SK-N-SH treated with all-trans-retinoic acid at 6 μM for 48 hours (cell line): ENCODE measurements at regions not wholly inside any gene's neighbourhood (a gene's known extent, or its start where the extent isn't known, plus 50 kb on each side); places are given as distances from the start of the nearest gene placed in this dataset.

Experiments
- ATAC-seq: fragments of 200-7000 bp; cut with Tn5 transposase; 3 replicates; pipeline ENCODE4 v1.9.1; 2020; ENCODE audit warnings: mild to moderate bottlenecking, moderate library complexity
- ARNTL ChIP-seq: fragments of 450-650 bp; formaldehyde crosslinking; IDR thresholded peaks from 2 replicates; pipeline ENCODE4 v1.5.0; 2020; ENCODE audit warnings: low read depth, mild to moderate bottlenecking, moderate library complexity, borderline replicate concordance
- BACH2 ChIP-seq: fragments of 250-450 bp; sonication (Bioruptor Pico); IDR thresholded peaks from 2 replicates; pipeline ENCODE4 v1.9.0; 2021; ENCODE audit warnings: mild to moderate bottlenecking, borderline replicate concordance
- CSDC2 ChIP-seq: fragments of 250-450 bp; sonication (Bioruptor Pico); IDR thresholded peaks from 2 replicates; pipeline ENCODE4 v1.5.0; 2020; ENCODE audit warnings: mild to moderate bottlenecking, moderate library complexity
- ESRRG ChIP-seq: fragments of 250-450 bp; sonication (Bioruptor Pico); IDR thresholded peaks from 2 replicates; pipeline ENCODE4 v1.6.1; 2021; ENCODE audit warnings: mild to moderate bottlenecking
- GLIS3 ChIP-seq: fragments of 250-450 bp; sonication (Bioruptor Pico); IDR thresholded peaks from 2 replicates; pipeline ENCODE4 v1.5.0; 2020; ENCODE audit warnings: mild to moderate bottlenecking, moderate library complexity
- ISL1 ChIP-seq: fragments of 250-450 bp; sonication (Bioruptor Pico); IDR thresholded peaks from 2 replicates; pipeline ENCODE4 v2.1.2; 2022; ENCODE audit warnings: mild to moderate bottlenecking, moderate library complexity
- RARB ChIP-seq: fragments of 250-450 bp; sonication (Bioruptor Pico); IDR thresholded peaks from 2 replicates; pipeline ENCODE4 v1.8.0; 2021; ENCODE audit warnings: mild to moderate bottlenecking, moderate library complexity
- TCF4 ChIP-seq: fragments of 250-450 bp; sonication (Bioruptor Pico); IDR thresholded peaks from 2 replicates; pipeline ENCODE4 v1.8.0; 2021; ENCODE audit warnings: mild to moderate bottlenecking, moderate library complexity, borderline replicate concordance
- TOX ChIP-seq: fragments of 250-450 bp; sonication (Bioruptor Pico); IDR thresholded peaks from 2 replicates; pipeline ENCODE4 v1.8.0; 2021; ENCODE audit warnings: mild to moderate bottlenecking, moderate library complexity, borderline replicate concordance
- ZC3H10 ChIP-seq: fragments of 250-450 bp; sonication (Bioruptor Pico); IDR thresholded peaks from 2 replicates; pipeline ENCODE4 v1.5.1; 2021; ENCODE audit warnings: mild to moderate bottlenecking, moderate library complexity
- ZFP3 ChIP-seq: fragments of 250-450 bp; sonication (Bioruptor Pico); IDR thresholded peaks from 2 replicates; pipeline ENCODE4 v1.5.0; 2020; ENCODE audit warnings: mild to moderate bottlenecking, moderate library complexity
- ZFP30 ChIP-seq: fragments of 450-650 bp; formaldehyde crosslinking; IDR thresholded peaks from 2 replicates; pipeline ENCODE4 v1.5.0; 2022; ENCODE audit warnings: mild to moderate bottlenecking, moderate library complexity
- ZNF565 ChIP-seq: fragments of 450-650 bp; formaldehyde crosslinking; conservative IDR thresholded peaks from 2 replicates; pipeline ENCODE4 v1.5.0; 2020; ENCODE audit warnings: low read depth, mild to moderate bottlenecking, moderate library complexity
- ZNF70 ChIP-seq: fragments of 450-650 bp; formaldehyde crosslinking; IDR thresholded peaks from 2 replicates; pipeline ENCODE4 v1.5.0; 2020; ENCODE audit warnings: mild to moderate bottlenecking, moderate library complexity
- ZNF8 ChIP-seq: fragments of 450-650 bp; formaldehyde crosslinking; IDR thresholded peaks from 2 replicates; pipeline ENCODE4 v1.5.0; 2020; ENCODE audit warnings: mild to moderate bottlenecking, moderate library complexity
- TF ChIP-seq, protein P1 (sequence below): fragments of 250-450 bp; sonication (Bioruptor Pico); IDR thresholded peaks from 2 replicates; pipeline ENCODE4 v1.5.1; 2021; ENCODE audit warnings: mild to moderate bottlenecking, moderate library complexity
- TF ChIP-seq, protein P2 (sequence below): fragments of 250-450 bp; sonication (Bioruptor Pico); IDR thresholded peaks from 2 replicates; pipeline ENCODE4 v1.8.0; 2021; ENCODE audit warnings: low read depth, mild to moderate bottlenecking, moderate library complexity, borderline replicate concordance
- TF ChIP-seq, protein P3 (sequence below): fragments of 250-450 bp; sonication (Bioruptor Pico); IDR thresholded peaks from 2 replicates; pipeline ENCODE4 v1.8.0; 2020; ENCODE audit warnings: mild to moderate bottlenecking, moderate library complexity, borderline replicate concordance
- TF ChIP-seq, protein P4 (sequence below): fragments of 250-450 bp; sonication (Bioruptor Pico); IDR thresholded peaks from 2 replicates; pipeline ENCODE4 v1.5.1; 2020; ENCODE audit warnings: low read depth, mild to moderate bottlenecking, moderate library complexity
- TF ChIP-seq, protein P5 (sequence below): fragments of 250-450 bp; sonication (Bioruptor Pico); IDR thresholded peaks from 2 replicates; pipeline ENCODE4 v1.5.0; 2020; ENCODE audit warnings: mild to moderate bottlenecking, moderate library complexity

DNA sequence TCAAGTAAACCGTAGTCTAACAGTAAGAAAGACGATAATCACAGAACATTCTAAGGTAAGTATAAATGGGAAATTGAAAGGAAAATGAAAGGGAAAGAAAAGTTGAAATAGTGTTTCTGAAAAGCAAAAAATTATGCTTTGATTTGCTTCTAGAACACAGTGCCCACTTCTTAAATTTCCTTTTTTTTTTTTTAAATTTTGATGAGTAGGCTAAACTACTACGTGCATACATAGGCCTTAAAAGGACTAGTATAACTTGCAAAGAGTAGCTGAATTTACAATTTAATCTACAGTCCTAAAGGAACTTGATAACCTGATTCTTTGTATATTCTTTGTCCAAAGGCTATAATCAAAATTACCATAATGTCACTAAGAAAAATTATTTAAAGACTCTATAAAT, 325.3 kb downstream of the PAX3 start:
- ATAC-seq, result no peak
- TF ChIP-seq ZFP30 (no peak), CSDC2 (CRISPR knock-in tag) (no peak), GLIS3 (CRISPR knock-in tag) (no peak), TCF4 (CRISPR knock-in tag) (no peak), BACH2 (CRISPR knock-in tag) (no peak), ZFP3 (CRISPR knock-in tag) (no peak), ESRRG (CRISPR knock-in tag) (no peak), ZNF565 (CRISPR knock-in tag) (no peak), ISL1 (CRISPR knock-in tag) (no peak), ARNTL (CRISPR knock-in tag) (no peak)
- TF ChIP-seq, protein P1, sequence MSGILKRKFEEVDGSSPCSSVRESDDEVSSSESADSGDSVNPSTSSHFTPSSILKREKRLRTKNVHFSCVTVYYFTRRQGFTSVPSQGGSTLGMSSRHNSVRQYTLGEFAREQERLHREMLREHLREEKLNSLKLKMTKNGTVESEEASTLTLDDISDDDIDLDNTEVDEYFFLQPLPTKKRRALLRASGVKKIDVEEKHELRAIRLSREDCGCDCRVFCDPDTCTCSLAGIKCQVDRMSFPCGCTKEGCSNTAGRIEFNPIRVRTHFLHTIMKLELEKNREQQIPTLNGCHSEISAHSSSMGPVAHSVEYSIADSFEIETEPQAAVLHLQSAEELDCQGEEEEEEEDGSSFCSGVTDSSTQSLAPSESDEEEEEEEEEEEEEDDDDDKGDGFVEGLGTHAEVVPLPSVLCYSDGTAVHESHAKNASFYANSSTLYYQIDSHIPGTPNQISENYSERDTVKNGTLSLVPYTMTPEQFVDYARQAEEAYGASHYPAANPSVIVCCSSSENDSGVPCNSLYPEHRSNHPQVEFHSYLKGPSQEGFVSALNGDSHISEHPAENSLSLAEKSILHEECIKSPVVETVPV (CRISPR knock-in tag), result no peak
- TF ChIP-seq, protein P2, sequence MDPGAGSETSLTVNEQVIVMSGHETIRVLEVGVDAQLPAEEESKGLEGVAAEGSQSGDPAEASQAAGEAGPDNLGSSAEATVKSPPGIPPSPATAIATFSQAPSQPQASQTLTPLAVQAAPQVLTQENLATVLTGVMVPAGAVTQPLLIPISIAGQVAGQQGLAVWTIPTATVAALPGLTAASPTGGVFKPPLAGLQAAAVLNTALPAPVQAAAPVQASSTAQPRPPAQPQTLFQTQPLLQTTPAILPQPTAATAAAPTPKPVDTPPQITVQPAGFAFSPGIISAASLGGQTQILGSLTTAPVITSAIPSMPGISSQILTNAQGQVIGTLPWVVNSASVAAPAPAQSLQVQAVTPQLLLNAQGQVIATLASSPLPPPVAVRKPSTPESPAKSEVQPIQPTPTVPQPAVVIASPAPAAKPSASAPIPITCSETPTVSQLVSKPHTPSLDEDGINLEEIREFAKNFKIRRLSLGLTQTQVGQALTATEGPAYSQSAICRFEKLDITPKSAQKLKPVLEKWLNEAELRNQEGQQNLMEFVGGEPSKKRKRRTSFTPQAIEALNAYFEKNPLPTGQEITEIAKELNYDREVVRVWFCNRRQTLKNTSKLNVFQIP, result no peak
- TF ChIP-seq, protein P3, sequence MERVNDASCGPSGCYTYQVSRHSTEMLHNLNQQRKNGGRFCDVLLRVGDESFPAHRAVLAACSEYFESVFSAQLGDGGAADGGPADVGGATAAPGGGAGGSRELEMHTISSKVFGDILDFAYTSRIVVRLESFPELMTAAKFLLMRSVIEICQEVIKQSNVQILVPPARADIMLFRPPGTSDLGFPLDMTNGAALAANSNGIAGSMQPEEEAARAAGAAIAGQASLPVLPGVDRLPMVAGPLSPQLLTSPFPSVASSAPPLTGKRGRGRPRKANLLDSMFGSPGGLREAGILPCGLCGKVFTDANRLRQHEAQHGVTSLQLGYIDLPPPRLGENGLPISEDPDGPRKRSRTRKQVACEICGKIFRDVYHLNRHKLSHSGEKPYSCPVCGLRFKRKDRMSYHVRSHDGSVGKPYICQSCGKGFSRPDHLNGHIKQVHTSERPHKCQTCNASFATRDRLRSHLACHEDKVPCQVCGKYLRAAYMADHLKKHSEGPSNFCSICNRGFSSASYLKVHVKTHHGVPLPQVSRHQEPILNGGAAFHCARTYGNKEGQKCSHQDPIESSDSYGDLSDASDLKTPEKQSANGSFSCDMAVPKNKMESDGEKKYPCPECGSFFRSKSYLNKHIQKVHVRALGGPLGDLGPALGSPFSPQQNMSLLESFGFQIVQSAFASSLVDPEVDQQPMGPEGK (CRISPR knock-in tag), result no peak

DNA sequence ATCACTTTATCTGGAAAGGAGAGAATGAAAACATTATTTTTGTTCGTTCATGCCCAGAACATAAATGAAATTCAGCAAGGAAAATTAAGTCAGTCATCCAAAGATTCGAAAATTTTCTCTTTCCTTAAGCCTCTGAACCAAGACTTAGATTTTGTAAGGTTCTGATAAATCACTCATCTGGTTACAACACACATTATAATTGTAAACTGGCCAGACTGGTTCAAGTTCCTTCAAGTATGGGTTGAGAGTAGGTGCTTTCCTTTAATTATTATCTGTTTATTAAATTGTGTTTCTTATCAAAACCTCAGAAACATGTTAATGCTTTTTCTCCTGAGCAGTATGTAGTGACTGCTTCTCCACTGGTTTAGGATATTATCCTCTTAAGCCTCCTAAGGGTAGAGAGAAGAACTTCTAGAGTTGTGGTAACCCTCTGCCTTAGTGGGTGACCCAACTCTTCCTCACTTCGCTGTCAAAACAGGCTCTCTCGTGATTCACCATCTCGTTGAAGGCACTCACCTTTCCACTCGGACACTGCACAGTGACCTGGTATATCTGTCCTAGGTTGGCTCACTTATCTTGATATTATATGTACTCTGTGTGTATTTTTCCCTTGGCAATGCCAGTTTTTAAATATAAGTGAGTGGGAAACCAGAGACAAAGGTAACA, 325.9 kb downstream of the PAX3 start:
- no peak for TF ChIP-seq ZNF8 (CRISPR knock-in tag)
- TF ChIP-seq, protein P1 (CRISPR knock-in tag), result no peak
- TF ChIP-seq ZNF70 (CRISPR knock-in tag), result no peak
- no peak for TF ChIP-seq ESRRG (CRISPR knock-in tag)
- TF ChIP-seq, protein P4, sequence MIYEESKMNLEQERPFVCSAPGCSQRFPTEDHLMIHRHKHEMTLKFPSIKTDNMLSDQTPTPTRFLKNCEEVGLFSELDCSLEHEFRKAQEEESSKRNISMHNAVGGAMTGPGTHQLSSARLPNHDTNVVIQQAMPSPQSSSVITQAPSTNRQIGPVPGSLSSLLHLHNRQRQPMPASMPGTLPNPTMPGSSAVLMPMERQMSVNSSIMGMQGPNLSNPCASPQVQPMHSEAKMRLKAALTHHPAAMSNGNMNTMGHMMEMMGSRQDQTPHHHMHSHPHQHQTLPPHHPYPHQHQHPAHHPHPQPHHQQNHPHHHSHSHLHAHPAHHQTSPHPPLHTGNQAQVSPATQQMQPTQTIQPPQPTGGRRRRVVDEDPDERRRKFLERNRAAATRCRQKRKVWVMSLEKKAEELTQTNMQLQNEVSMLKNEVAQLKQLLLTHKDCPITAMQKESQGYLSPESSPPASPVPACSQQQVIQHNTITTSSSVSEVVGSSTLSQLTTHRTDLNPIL, result no peak
- TF ChIP-seq, protein P5, sequence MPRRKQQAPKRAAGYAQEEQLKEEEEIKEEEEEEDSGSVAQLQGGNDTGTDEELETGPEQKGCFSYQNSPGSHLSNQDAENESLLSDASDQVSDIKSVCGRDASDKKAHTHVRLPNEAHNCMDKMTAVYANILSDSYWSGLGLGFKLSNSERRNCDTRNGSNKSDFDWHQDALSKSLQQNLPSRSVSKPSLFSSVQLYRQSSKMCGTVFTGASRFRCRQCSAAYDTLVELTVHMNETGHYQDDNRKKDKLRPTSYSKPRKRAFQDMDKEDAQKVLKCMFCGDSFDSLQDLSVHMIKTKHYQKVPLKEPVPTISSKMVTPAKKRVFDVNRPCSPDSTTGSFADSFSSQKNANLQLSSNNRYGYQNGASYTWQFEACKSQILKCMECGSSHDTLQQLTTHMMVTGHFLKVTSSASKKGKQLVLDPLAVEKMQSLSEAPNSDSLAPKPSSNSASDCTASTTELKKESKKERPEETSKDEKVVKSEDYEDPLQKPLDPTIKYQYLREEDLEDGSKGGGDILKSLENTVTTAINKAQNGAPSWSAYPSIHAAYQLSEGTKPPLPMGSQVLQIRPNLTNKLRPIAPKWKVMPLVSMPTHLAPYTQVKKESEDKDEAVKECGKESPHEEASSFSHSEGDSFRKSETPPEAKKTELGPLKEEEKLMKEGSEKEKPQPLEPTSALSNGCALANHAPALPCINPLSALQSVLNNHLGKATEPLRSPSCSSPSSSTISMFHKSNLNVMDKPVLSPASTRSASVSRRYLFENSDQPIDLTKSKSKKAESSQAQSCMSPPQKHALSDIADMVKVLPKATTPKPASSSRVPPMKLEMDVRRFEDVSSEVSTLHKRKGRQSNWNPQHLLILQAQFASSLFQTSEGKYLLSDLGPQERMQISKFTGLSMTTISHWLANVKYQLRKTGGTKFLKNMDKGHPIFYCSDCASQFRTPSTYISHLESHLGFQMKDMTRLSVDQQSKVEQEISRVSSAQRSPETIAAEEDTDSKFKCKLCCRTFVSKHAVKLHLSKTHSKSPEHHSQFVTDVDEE (CRISPR knock-in tag), result no peak
- no peak for TF ChIP-seq GLIS3 (CRISPR knock-in tag)
- TF ChIP-seq ZFP30, result no peak
- TF ChIP-seq ZC3H10 (CRISPR knock-in tag), result no peak
- TF ChIP-seq, protein P2, result no peak
- TF ChIP-seq RARB (CRISPR knock-in tag), result no peak
- TF ChIP-seq ARNTL (CRISPR knock-in tag), result no peak
- no peak for TF ChIP-seq BACH2 (CRISPR knock-in tag)
- no peak for TF ChIP-seq ZNF565 (CRISPR knock-in tag)
- TF ChIP-seq TOX (CRISPR knock-in tag), result no peak
- ATAC-seq, result no peak
